GM10248 (cell line): ENCODE measurements at regions not wholly inside any gene's neighbourhood (a gene's known extent, or its start where the extent isn't known, plus 50 kb on each side); places are given as distances from the start of the nearest gene placed in this dataset.

Experiments
- CTCF ChIA-PET: fragments of 300-600 bp; sonication (Branson Sonifier 250); formaldehyde crosslinking; extraction: SDS; loops from one replicate; lab custom pipeline; 2021; ENCODE audit warnings: antibody characterized with exemption; lab: Yijun Ruan, JAX
- POLR2A ChIA-PET: fragments of 350-650 bp; sonication (Branson Sonifier 250); formaldehyde crosslinking; extraction: SDS; loops from one replicate; lab custom pipeline; 2020; ENCODE audit warnings: antibody characterized with exemption; lab: Yijun Ruan, JAX
- DNase-seq: peaks from one replicate; pipeline ENCODE4 v3.0.0; 2012; ENCODE audit errors: extremely low spot score
- CTCF ChIP-seq: IDR thresholded peaks from 2 replicates; pipeline ENCODE4 v1.5.1; 2012; ENCODE audit warnings: mild to moderate bottlenecking, low read depth; ENCODE audit errors: extremely low read depth, missing control alignments, control extremely low read depth

DNA sequence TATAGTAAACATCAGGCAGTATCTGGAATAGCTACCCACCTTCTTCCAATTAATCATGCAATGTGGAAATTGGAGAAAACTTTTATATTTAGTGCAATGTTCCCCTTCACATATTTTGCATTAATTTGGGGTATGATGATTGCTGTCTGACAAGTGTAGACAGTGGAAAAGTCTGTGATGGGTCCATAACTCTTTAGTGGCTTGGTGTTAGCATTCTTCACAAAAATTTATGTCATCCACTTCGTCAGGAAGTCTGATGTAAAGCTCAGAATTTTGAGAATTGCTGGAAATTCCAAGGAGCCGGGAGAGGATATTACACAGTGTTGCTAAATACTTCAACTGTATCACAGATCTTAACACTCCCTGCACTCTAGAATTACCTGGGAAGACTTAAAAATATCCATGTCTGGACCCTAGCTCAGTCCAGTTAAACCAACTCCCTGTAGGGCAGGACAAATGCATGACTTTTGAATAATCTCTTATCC is 549.7 kb upstream of the PLXNA2 start:
- no peak for TF ChIP-seq CTCF
- ChIA-PET CTCF (interaction anchor here (1.0 to 1.7 kb wide), 2 partner anchors 11 to 15 kb away, joined by 3 to 4 read pairs; no protein-coding TSS in a partner anchor), POLR2A (no interaction called here)
- DNase-seq, result no peak

GRCh38 chr1:208799186-208799585 is 555.0 kb upstream of the PLXNA2 start:
- CTCF ChIA-PET, result no interaction called here
- no peak for TF ChIP-seq CTCF

DNA sequence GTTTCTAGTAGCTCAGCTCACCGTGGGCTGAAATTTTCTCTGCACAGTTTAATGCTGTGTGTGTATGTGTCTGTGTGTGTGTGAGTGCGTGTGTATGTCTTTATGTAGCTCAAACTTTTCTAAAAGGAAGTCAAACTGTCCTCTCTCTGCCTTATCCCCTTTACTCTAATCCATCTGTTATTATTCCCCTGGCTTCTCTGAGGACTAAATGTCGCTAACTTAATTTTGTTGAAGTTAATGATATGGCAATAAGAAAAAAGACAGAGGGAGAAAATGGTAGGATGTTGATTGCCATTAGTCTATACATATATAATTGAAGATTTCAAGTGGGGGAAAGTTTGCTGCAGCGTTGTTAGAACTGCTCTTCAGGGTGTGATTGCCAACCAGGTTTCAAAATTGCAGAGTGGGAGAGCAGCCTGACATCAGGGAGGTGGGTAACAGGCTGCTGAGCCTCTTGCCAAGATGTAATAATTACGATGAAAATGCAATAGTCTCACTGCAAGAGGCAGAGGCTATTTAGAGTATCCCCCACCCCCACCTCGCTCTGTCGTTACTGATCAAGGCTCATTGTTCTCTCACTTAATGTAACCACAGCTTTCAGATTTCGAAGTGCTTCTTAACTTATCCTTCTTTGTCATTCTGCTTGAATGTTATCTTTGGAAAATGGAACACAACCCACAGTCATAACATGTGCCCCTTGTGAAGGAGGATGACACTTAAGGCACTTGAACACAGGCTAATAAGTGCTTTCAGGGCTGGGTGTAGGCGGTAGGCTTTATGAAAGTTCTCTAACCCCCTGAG is 559.0 kb upstream of the PLXNA2 start:
- no peak for TF ChIP-seq CTCF
- DNase-seq, result no peak
- POLR2A ChIA-PET, result no interaction called here
- CTCF ChIA-PET, result no interaction called here

More at GRCh38 chr1:208799186-208799585, 555.0 kb upstream of the PLXNA2 start:
- no peak for DNase-seq
- POLR2A ChIA-PET, result no interaction called here

- no peak for DNase-seq
- ChIA-PET CTCF (interaction anchor here (1.1 kb wide), 1 partner anchor 17 kb away, joined by 3 read pairs; no protein-coding TSS in a partner anchor), POLR2A (no interaction called here)
- TF ChIP-seq CTCF, result no peak
These were observed 563.4 kb upstream of the PLXNA2 start for GRCh38 chr1:208807446-208808127.

- no peak for DNase-seq
- TF ChIP-seq CTCF, result no peak
- ChIA-PET CTCF (interaction anchor here (1.1 kb wide), 1 partner anchor 17 kb away, joined by 3 read pairs; no protein-coding TSS in a partner anchor), POLR2A (no interaction called here)
These were observed 564.1 kb upstream of the PLXNA2 start for GRCh38 chr1:208808301-208808700.

- POLR2A ChIA-PET, result no interaction called here
- CTCF ChIA-PET, result no interaction called here
- TF ChIP-seq CTCF, result no peak
- DNase-seq, result no peak
These were observed 565.7 kb upstream of the PLXNA2 start for GRCh38 chr1:208809876-208810275.
